Stomach (tissue), 8 donors: ENCODE measurements at regions not wholly inside any gene's neighbourhood (a gene's known extent, or its start where the extent isn't known, plus 50 kb on each side); places are given as distances from the start of the nearest gene placed in this dataset.
"Not testable (repeated sequence)": the region's sequence is repeated elsewhere in the genome, so short reads cannot be mapped to it uniquely, and the experiment has no call there.

Experiments used
- DNase-seq, 2 donors: peaks; one replicate each; pipeline versions ENCODE4 v3.0.0 to v3.0.0-alpha.2; 2013 to 2019
- H3K27ac ChIP-seq, 5 donors: fragments of 200-600 bp in 4 of 5; sonication (generic) in 4 of 5; one replicate each; pipeline ENCODE4 v1.5.1; 2013 to 2019; ENCODE audit warnings: mild to moderate bottlenecking in 1 of 5, moderate library complexity in 1 of 5
- H3K27me3 ChIP-seq, 3 donors: fragments of 200-600 bp; sonication (generic); one replicate each; pipeline ENCODE4 v1.5.1; 2017 to 2019; ENCODE audit warnings: mixed run types in 1 of 3
- H3K36me3 ChIP-seq, 4 donors: fragments of 200-600 bp; sonication (generic); 1 replicate in 3 of 4; 2 replicates in 1 of 4; pipeline ENCODE4 v1.5.1; 2016 to 2019
- H3K4me1 ChIP-seq, 4 donors: fragments of 200-600 bp; sonication (generic); one replicate each; pipeline ENCODE4 v1.5.1; 2016 to 2019
- H3K4me3 ChIP-seq, 4 donors: fragments of 200-600 bp; sonication (generic) in 3 of 4; one replicate each; pipeline ENCODE4 v1.5.1; 2016 to 2019; ENCODE audit warnings: mild to moderate bottlenecking in 1 of 4
- H3K9me3 ChIP-seq, 4 donors: fragments of 200-600 bp; sonication (generic); one replicate each; pipeline ENCODE4 v1.5.1; 2016 to 2019
- CTCF ChIP-seq, 7 experiments: fragments of 450-650 bp in 4 of 7; fragments of 200-600 bp in 3 of 7; sonication (generic) in 3 of 7; IDR thresholded peaks; one replicate each; pipeline ENCODE4 v1.5.1; 2016 to 2019; ENCODE audit warnings: antibody characterized with exemption in 7 of 7, control low read depth in 2 of 7, mild to moderate bottlenecking in 1 of 7
- EP300 ChIP-seq: sonication (generic); formaldehyde crosslinking; IDR thresholded peaks from one replicate; pipeline ENCODE4 v1.6.1; 2017; ENCODE audit warnings: antibody characterized with exemption
- POLR2A ChIP-seq, 4 donors: fragments of 450-650 bp; IDR thresholded peaks; one replicate each; pipeline ENCODE4 v1.6.1; 2016; ENCODE audit warnings: antibody characterized with exemption in 4 of 4, control low read depth in 2 of 4, mild to moderate bottlenecking in 1 of 4, moderate library complexity in 1 of 4
- POLR2AphosphoS5 ChIP-seq, 3 donors: sonication (generic); formaldehyde crosslinking; IDR thresholded peaks; one replicate each; pipeline ENCODE4 v1.6.1; 2016; ENCODE audit warnings: antibody characterized with exemption in 3 of 3
- WGBS, 5 donors: extraction: QIAGEN DNeasy Blood & Tissue Kit in 3 of 5; methylation state at CpG; one replicate each; pipeline versions ENCODE4 v1.1.5 to v1.1.7; 2013 to 2018; 5-methylcytosine and 5-hydroxymethylcytosine counted together
- intact Hi-C: fragments of 100-400 bp; cut with DNase I; formaldehyde crosslinking; loops from one replicate; pipeline ENCODE4 v1.15.1; 2023; ENCODE audit warnings: low total_unique reads
- donor health status: healthy with polysubstance abuse.
- donor health status: Bipolar disorder and iron deficiency.
- donor health status: healthy.

GRCh38 chr22:25453557-25453956, 110.9 kb upstream of the GRK3 start:
- 81 to 92% (median 86%) methylated on average over 5 of the region's 5 CpGs for WGBS, 5 donors

GRCh38 chr22:25456300-25457043, 108.0 kb upstream of the GRK3 start:
- H3K9me3 ChIP-seq, H3K4me3 ChIP-seq, intact Hi-C loops, H3K27me3 ChIP-seq, DNase-seq, H3K27ac ChIP-seq: not testable (repeated sequence)
- Histone ChIP-seq H3K36me3 (peaks cover 30 to 68% (median 65%) of the 10 kb centered on the region in 4 donors), H3K4me1 (peaks cover 0 to 14% (median 9%) of the 10 kb centered on the region in 4 donors)
- 80 to 92% (median 90%) methylated on average over 12 to 13 of the region's 13 CpGs for WGBS, 5 donors

More at GRCh38 chr22:25453557-25453956, 110.9 kb upstream of the GRK3 start:
- H3K27me3 ChIP-seq, result no peaks in the 10 kb centered on the region
- peaks cover 1 to 41% (median 37%) of the 10 kb centered on the region in 4 donors for H3K36me3 ChIP-seq
- intact Hi-C loops, result no loop called here
- peaks cover 12 to 43% (median 34%) of the 10 kb centered on the region in 4 donors for H3K4me1 ChIP-seq
- DNase-seq, result no peak
- H3K27ac ChIP-seq, result no peak overlapping the region
- no peak overlapping the region for H3K4me3 ChIP-seq
- no peaks in the 10 kb centered on the region for H3K9me3 ChIP-seq
- TF ChIP-seq POLR2AphosphoS5 (IDR thresholded peaks at IDR 0.05) (no peak), CTCF (IDR thresholded peaks at IDR 0.05) (no peak), POLR2A (IDR thresholded peaks at IDR 0.05) (no peak), EP300 (no peak)

GRCh38 chr22:25458631-25459030, 105.8 kb upstream of the GRK3 start:
- H3K36me3 ChIP-seq, result peaks cover 33 to 73% (median 71%) of the 10 kb centered on the region in 4 donors
- H3K9me3 ChIP-seq, H3K27me3 ChIP-seq, intact Hi-C loops, DNase-seq, H3K27ac ChIP-seq, H3K4me3 ChIP-seq, H3K4me1 ChIP-seq: not testable (repeated sequence)
- WGBS, 5 donors, result 88 to 100% (median 93%) methylated on average over 1 of the region's 1 CpG

GRCh38 chr22:25460682-25461081, 103.8 kb upstream of the GRK3 start:
- H3K27ac ChIP-seq, H3K4me3 ChIP-seq, DNase-seq, H3K9me3 ChIP-seq, H3K27me3 ChIP-seq, H3K4me1 ChIP-seq: not testable (repeated sequence)
- WGBS, 5 donors, result 81 to 100% (median 97%) methylated on average over 2 of the region's 2 CpGs
- peaks cover 33 to 60% (median 54%) of the 10 kb centered on the region in 4 donors for H3K36me3 ChIP-seq
- intact Hi-C loops, result loop anchor here (5.0 kb wide), 1 partner anchor 312 kb away; no protein-coding TSS in a partner anchor

- Histone ChIP-seq H3K36me3 (peaks cover 33 to 64% (median 56%) of the 10 kb centered on the region in 4 donors), H3K4me3 (no peak overlapping the region), H3K9me3 (no peaks in the 10 kb centered on the region), H3K4me1 (no peaks in the 10 kb centered on the region), H3K27ac (no peak overlapping the region), H3K27me3 (no peaks in the 10 kb centered on the region)
- 88 to 93% (median 89%) methylated on average over 7 of the region's 7 CpGs for WGBS, 5 donors
- no peak for TF ChIP-seq CTCF (IDR thresholded peaks at IDR 0.05)
- TF ChIP-seq POLR2A (IDR thresholded peaks at IDR 0.05), result no peak
- TF ChIP-seq EP300, result no peak
- TF ChIP-seq POLR2AphosphoS5 (IDR thresholded peaks at IDR 0.05), result no peak
- intact Hi-C loops, result loop anchor here (5.0 kb wide), 1 partner anchor 311 kb away; no protein-coding TSS in a partner anchor
- DNase-seq, result no peak
Observed at GRCh38 chr22:25461301-25461700, 103.2 kb upstream of the GRK3 start.
